GM12891 (cell line): ENCODE measurements at regions not wholly inside any gene's neighbourhood (a gene's known extent, or its start where the extent isn't known, plus 50 kb on each side); places are given as distances from the start of the nearest gene placed in this dataset.

Experiments
- POLR2AphosphoS5 ChIP-seq: IDR thresholded peaks from 2 replicates; pipeline ENCODE4 v1.6.1; 2011; ENCODE audit warnings: low read depth, low read length, control low read depth
- TAF1 ChIP-seq: IDR thresholded peaks from 2 replicates; pipeline ENCODE4 v1.6.1; 2011; ENCODE audit warnings: low read depth, low read length, control low read depth

- TF ChIP-seq TAF1 (no peak), POLR2AphosphoS5 (no peak)
These were observed 502.3 kb downstream of the PID1 start for GRCh38 chr2:228768818-228769217.
